ENCODE measurements at regions not wholly inside any gene's neighbourhood (a gene's known extent, or its start where the extent isn't known, plus 50 kb on each side); places are given as distances from the start of the nearest gene placed in this dataset.

GRCh38 chr9:118215549-118215948, 511.3 kb downstream of the TLR4 start:
- no peak for DNase-seq

GRCh38 chr9:118222375-118222774, 518.2 kb downstream of the TLR4 start:
- DNase-seq = no peak

GRCh38 chr9:118223111-118223510, 518.9 kb downstream of the TLR4 start:
- DNase-seq = no peak

GRCh38 chr9:118230329-118230728, 526.1 kb downstream of the TLR4 start:
- DNase-seq = no peak

- DNase-seq = no peak
These were observed 532.4 kb downstream of the TLR4 start for GRCh38 chr9:118236625-118237024.

- no peak for DNase-seq
These were observed 533.9 kb downstream of the TLR4 start for GRCh38 chr9:118238139-118238538.

- DNase-seq = no peak
These were observed 547.8 kb downstream of the TLR4 start for GRCh38 chr9:118252027-118252426.

GRCh38 chr9:118262191-118262590, 558.0 kb downstream of the TLR4 start:
- DNase-seq = no peak

GRCh38 chr9:118263949-118264348, 559.7 kb downstream of the TLR4 start:
- DNase-seq = no peak

GRCh38 chr9:118268046-118268445, 563.8 kb downstream of the TLR4 start:
- no peak for DNase-seq

- DNase-seq = no peak
These were observed 565.4 kb downstream of the TLR4 start for GRCh38 chr9:118269623-118270022.

GRCh38 chr9:118271331-118271730, 567.1 kb downstream of the TLR4 start:
- DNase-seq = no peak

GRCh38 chr9:118271936-118272335, 567.7 kb downstream of the TLR4 start:
- DNase-seq = no peak

- DNase-seq = no peak
These were observed 568.8 kb downstream of the TLR4 start for GRCh38 chr9:118273048-118273447.

- no peak for DNase-seq
These were observed 572.6 kb downstream of the TLR4 start for GRCh38 chr9:118276784-118277183.

- DNase-seq = no peak
These were observed 577.6 kb downstream of the TLR4 start for GRCh38 chr9:118281772-118282171.

- no peak for DNase-seq
These were observed 579.3 kb downstream of the TLR4 start for GRCh38 chr9:118283488-118283887.

- no peak for DNase-seq
These were observed 585.9 kb downstream of the TLR4 start for GRCh38 chr9:118290116-118290515.

GRCh38 chr9:118295413-118295812, 591.2 kb downstream of the TLR4 start:
- DNase-seq = no peak

- DNase-seq = no peak
These were observed 598.5 kb downstream of the TLR4 start for GRCh38 chr9:118302721-118303120.

- no peak for DNase-seq
These were observed 599.0 kb downstream of the TLR4 start for GRCh38 chr9:118303216-118303615.

- no peak for DNase-seq
These were observed 601.1 kb downstream of the TLR4 start for GRCh38 chr9:118305331-118305730.

GRCh38 chr9:118306801-118307200, 602.6 kb downstream of the TLR4 start:
- no peak for DNase-seq

GRCh38 chr9:118313965-118314364, 609.8 kb downstream of the TLR4 start:
- DNase-seq = no peak

- DNase-seq = no peak
These were observed 612.7 kb downstream of the TLR4 start for GRCh38 chr9:118316831-118317343.

All from CD4-positive, alpha-beta T cell treated with Interleukin-17A for 4 hours (primary cell).